Astrocyte (in vitro differentiated cells and primary cell): ENCODE measurements at regions not wholly inside any gene's neighbourhood (a gene's known extent, or its start where the extent isn't known, plus 50 kb on each side); places are given as distances from the start of the nearest gene placed in this dataset.

ENCODE experiments used
- CTCF ChIP-seq: IDR thresholded peaks from 2 replicates; pipeline ENCODE4 v1.5.1; 2011; ENCODE audit warnings: low read depth, mild to moderate bottlenecking, inconsistent platforms, low read length, moderate library complexity; ENCODE audit not compliant: insufficient read depth
- EZH2 ChIP-seq: IDR thresholded peaks from 2 replicates; pipeline ENCODE4 v1.6.1; 2012; ENCODE audit warnings: mild to moderate bottlenecking, low read length, inconsistent platforms; ENCODE audit not compliant: insufficient read depth

- TF ChIP-seq CTCF: no peak
- no peak for TF ChIP-seq EZH2
These were observed 326.0 kb upstream of the NOCT start for GRCh38 chr4:138689593-138689992.
